OCI-LY3 (cell line): ENCODE measurements at regions not wholly inside any gene's neighbourhood (a gene's known extent, or its start where the extent isn't known, plus 50 kb on each side); places are given as distances from the start of the nearest gene placed in this dataset.

Source experiments
- H2AFZ ChIP-seq: fragments of 200-600, 300-600 bp; shearing (Covaris generic); 2 replicates; pipeline ENCODE4 v1.6.0; 2014; ENCODE audit warnings: antibody characterized with exemption, low read depth, low read length
- H3K27ac ChIP-seq: fragments of 200-600, 300-600 bp; sonication (generic); 2 replicates; pipeline ENCODE4 v1.5.1; 2014; ENCODE audit warnings: mild to moderate bottlenecking, low read length, moderate library complexity, mixed read lengths
- H3K27me3 ChIP-seq: fragments of 200-600, 300-600 bp; sonication (generic); 2 replicates; pipeline ENCODE4 v1.6.1; 2014; ENCODE audit warnings: low read depth, low read length, mixed read lengths
- H3K36me3 ChIP-seq: fragments of 200-600, 300-600 bp; sonication (generic); replicated peaks from 2 replicates; pipeline ENCODE3; 2014; ENCODE audit warnings: low read depth, low read length, mixed read lengths
- H3K4me1 ChIP-seq: fragments of 300-600, 200-600 bp; sonication (generic); 2 replicates; pipeline ENCODE4 v1.6.1; 2014; ENCODE audit warnings: low read length, mixed read lengths
- H3K4me2 ChIP-seq: fragments of 200-600, 300-600 bp; sonication (generic); 2 replicates; pipeline ENCODE4 v1.6.1; 2014; ENCODE audit warnings: low read length, mixed read lengths
- H3K4me3 ChIP-seq: fragments of 300-600, 200-600 bp; sonication (generic); 2 replicates; pipeline ENCODE4 v1.5.1; 2014; ENCODE audit warnings: antibody characterized with exemption, mild to moderate bottlenecking, low read length, moderate library complexity
- H3K79me2 ChIP-seq: fragments of 300-600, 200-600 bp; shearing (Covaris generic); 2 replicates; pipeline ENCODE4 v1.6.1; 2014; ENCODE audit warnings: mild to moderate bottlenecking, low read length, mixed read lengths
- H3K9ac ChIP-seq: fragments of 300-600, 200-600 bp; shearing (Covaris generic); 2 replicates; pipeline ENCODE4 v1.6.0; 2014; ENCODE audit warnings: mild to moderate bottlenecking, low read length, moderate library complexity
- H3K9me3 ChIP-seq: fragments of 200-600, 300-600 bp; shearing (Covaris generic); 2 replicates; pipeline ENCODE4 v1.6.1; 2014; ENCODE audit warnings: low read length, mixed read lengths; ENCODE audit not compliant: insufficient read depth
- H4K20me1 ChIP-seq: fragments of 200-600, 300-600 bp; sonication (generic); 2 replicates; pipeline ENCODE4 v1.6.1; 2016; ENCODE audit warnings: low read length, mixed read lengths; ENCODE audit not compliant: insufficient read depth
- EZH2phosphoT487 ChIP-seq: fragments of 200-600 bp; shearing (Covaris generic); IDR thresholded peaks from 2 replicates; pipeline ENCODE4 v1.6.1; 2018; ENCODE audit warnings: antibody characterized with exemption, mixed run types, low read depth
- TF ChIP-seq, protein P1 (sequence below): fragments of 200-600, 300-600 bp; sonication (generic); IDR thresholded peaks from 2 replicates; pipeline ENCODE4 v1.5.1; 2014; ENCODE audit warnings: antibody characterized with exemption, low read length, low read depth

DNA sequence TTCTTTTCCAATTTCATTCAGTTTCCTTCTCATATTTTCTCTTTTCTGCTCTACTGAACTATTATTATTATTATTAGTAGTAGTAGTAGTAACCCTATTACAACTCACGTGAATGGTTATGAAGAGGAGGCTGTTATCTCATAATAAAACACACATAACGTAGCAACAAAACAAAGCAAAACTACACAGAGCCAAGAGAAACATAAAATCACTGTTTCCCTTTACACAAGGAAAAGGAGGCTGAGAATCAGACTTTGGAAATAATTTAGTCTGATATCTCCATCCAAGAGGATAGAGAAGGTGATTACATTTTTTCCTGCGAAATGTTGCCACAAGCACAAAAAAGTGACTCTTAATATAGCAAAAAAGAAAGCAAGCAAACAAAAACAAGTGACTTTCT is 975.8 kb upstream of the FLRT2 start:
- Histone ChIP-seq H3K27me3 (no peaks in the 10 kb centered on the region), H3K4me3 (no peak overlapping the region), H3K27ac (no peak overlapping the region), H3K9me3 (peaks cover 7% of the 10 kb centered on the region; the same call in 1 of the 2 replicates), H3K79me2 (no peaks in the 10 kb centered on the region), H3K4me1 (peaks cover 5% of the 10 kb centered on the region), H3K36me3 (peaks cover 6% of the 10 kb centered on the region), H2AFZ (no peak overlapping the region), H3K4me2 (no peak overlapping the region), H3K9ac (no peak overlapping the region), H4K20me1 (no peaks in the 10 kb centered on the region)
- TF ChIP-seq, protein P1, sequence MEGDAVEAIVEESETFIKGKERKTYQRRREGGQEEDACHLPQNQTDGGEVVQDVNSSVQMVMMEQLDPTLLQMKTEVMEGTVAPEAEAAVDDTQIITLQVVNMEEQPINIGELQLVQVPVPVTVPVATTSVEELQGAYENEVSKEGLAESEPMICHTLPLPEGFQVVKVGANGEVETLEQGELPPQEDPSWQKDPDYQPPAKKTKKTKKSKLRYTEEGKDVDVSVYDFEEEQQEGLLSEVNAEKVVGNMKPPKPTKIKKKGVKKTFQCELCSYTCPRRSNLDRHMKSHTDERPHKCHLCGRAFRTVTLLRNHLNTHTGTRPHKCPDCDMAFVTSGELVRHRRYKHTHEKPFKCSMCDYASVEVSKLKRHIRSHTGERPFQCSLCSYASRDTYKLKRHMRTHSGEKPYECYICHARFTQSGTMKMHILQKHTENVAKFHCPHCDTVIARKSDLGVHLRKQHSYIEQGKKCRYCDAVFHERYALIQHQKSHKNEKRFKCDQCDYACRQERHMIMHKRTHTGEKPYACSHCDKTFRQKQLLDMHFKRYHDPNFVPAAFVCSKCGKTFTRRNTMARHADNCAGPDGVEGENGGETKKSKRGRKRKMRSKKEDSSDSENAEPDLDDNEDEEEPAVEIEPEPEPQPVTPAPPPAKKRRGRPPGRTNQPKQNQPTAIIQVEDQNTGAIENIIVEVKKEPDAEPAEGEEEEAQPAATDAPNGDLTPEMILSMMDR: no peak
- TF ChIP-seq EZH2phosphoT487: no peak

DNA sequence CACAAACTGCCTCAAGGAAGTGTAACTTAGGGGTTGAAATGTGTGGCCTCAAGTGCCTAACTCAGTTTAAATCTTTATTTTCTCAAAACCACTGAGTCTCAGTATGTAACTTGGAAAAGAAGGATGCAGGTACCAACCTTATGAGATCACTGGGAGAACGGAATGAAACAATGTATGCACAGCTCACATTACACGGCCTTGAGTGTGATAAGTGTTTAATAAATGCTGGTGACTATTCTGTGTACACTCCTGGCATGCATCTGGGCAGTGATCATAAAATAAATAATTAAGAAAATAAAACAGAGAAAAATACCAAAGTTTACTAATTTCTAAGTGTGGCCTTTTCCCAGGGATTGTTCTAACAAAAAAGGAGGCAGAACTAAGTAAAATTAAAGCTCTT is 974.5 kb upstream of the FLRT2 start:
- Histone ChIP-seq H2AFZ (no peak overlapping the region), H3K9ac (no peak overlapping the region), H3K4me2 (no peak overlapping the region), H3K4me3 (no peak overlapping the region), H4K20me1 (no peaks in the 10 kb centered on the region), H3K36me3 (peaks cover 6% of the 10 kb centered on the region), H3K9me3 (peaks cover 7% of the 10 kb centered on the region; the same call in 1 of the 2 replicates), H3K27ac (no peak overlapping the region), H3K27me3 (no peaks in the 10 kb centered on the region), H3K4me1 (peaks cover 5% of the 10 kb centered on the region), H3K79me2 (no peaks in the 10 kb centered on the region)
- TF ChIP-seq, protein P1: no peak
- TF ChIP-seq EZH2phosphoT487: no peak

DNA sequence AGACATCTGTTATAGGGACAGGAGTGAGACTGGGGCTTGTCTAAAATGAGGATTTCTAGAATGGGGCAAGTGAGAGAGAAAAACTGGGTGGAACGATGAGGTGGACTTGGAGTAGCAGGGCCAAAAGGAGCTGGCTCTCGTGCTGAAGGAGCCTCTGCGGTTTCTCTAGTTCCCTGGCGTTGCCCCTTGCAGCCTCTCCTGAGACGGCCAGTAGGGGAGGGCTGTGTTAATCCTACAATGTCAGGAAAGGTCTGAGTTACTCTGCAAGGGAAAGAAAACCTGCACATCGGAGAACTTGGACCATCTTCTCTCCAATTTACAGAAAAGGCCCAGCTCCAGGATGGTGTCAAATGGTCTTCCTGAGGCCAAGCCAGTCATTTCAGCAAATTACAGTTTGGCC is 963.8 kb upstream of the FLRT2 start:
- Histone ChIP-seq H3K27ac (no peak overlapping the region), H4K20me1 (no peaks in the 10 kb centered on the region), H3K4me1 (no peaks in the 10 kb centered on the region), H3K9ac (no peak overlapping the region), H3K4me3 (no peak overlapping the region), H3K79me2 (no peaks in the 10 kb centered on the region), H3K27me3 (no peaks in the 10 kb centered on the region), H3K4me2 (no peak overlapping the region), H3K9me3 (no peaks in the 10 kb centered on the region), H2AFZ (no peak overlapping the region), H3K36me3 (no peaks in the 10 kb centered on the region)
- TF ChIP-seq, protein P1: no peak
- TF ChIP-seq EZH2phosphoT487: no peak

DNA sequence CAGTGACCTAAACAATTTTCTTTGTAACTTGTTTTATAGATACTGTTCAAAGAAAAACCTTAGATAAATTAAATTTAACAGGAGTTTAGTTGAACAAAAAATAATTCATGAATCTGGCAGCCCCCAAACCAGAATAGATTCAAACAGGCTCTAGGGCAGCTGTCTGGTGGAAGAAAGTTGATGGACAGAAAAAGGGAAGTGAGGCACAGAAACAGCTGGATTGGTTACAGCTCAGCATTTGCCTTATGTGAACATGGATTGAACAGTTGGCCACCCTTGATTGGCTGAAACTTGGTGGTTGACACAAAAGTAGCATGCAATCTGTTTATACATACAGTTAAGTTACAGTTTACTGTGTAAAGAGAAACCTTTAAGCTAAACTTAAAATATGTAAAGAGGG is 954.3 kb upstream of the FLRT2 start:
- H3K9me3 ChIP-seq: no peaks in the 10 kb centered on the region

More for the DNA sequence above, 954.3 kb upstream of the FLRT2 start:
- no peaks in the 10 kb centered on the region for H3K27me3 ChIP-seq
- no peak overlapping the region for H3K9ac ChIP-seq
- H3K4me3 ChIP-seq: no peak overlapping the region
- no peaks in the 10 kb centered on the region for H3K79me2 ChIP-seq
- H3K4me2 ChIP-seq: no peak overlapping the region
- no peak overlapping the region for H3K27ac ChIP-seq
- peaks cover 11% of the 10 kb centered on the region for H3K4me1 ChIP-seq
- H3K36me3 ChIP-seq: no peaks in the 10 kb centered on the region
- no peaks in the 10 kb centered on the region for H4K20me1 ChIP-seq
- no peak for TF ChIP-seq EZH2phosphoT487
- TF ChIP-seq, protein P1: no peak
- H2AFZ ChIP-seq: no peak overlapping the region
